ENCODE measurements at regions not wholly inside any gene's neighbourhood (a gene's known extent, or its start where the extent isn't known, plus 50 kb on each side); places are given as distances from the start of the nearest gene placed in this dataset.

DNA sequence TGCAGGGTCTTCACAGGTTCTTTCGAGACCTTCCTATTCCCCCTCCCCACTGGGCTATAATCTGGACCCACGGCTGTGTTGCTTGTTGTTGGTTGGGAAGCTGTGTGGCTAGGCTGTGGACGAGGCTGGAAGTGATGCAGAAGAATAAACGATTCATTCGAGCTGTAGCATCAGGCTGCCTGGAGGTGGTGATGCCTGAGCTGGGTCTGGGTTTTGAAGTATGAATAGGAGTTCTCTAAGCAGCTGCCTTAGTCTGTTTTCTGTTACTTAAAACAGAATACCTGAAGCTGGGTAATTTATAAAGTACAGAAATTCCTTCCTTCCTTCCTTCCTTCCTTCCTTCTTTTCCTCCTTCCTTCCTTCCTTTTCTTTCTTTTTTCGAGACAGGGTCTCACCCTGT, 126.5 kb upstream of the ZEB1 start:
- TF ChIP-seq, protein P1, sequence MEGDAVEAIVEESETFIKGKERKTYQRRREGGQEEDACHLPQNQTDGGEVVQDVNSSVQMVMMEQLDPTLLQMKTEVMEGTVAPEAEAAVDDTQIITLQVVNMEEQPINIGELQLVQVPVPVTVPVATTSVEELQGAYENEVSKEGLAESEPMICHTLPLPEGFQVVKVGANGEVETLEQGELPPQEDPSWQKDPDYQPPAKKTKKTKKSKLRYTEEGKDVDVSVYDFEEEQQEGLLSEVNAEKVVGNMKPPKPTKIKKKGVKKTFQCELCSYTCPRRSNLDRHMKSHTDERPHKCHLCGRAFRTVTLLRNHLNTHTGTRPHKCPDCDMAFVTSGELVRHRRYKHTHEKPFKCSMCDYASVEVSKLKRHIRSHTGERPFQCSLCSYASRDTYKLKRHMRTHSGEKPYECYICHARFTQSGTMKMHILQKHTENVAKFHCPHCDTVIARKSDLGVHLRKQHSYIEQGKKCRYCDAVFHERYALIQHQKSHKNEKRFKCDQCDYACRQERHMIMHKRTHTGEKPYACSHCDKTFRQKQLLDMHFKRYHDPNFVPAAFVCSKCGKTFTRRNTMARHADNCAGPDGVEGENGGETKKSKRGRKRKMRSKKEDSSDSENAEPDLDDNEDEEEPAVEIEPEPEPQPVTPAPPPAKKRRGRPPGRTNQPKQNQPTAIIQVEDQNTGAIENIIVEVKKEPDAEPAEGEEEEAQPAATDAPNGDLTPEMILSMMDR (IDR thresholded peaks at IDR 0.05; ENCODE audit: low read length), result no peak
- TF ChIP-seq EZH2 (IDR thresholded peaks at IDR 0.05; ENCODE audit: borderline replicate concordance, low read length), result no peak

All from OCI-LY1 (cell line).